SU-DHL-6 (cell line): ENCODE measurements at regions not wholly inside any gene's neighbourhood (a gene's known extent, or its start where the extent isn't known, plus 50 kb on each side); places are given as distances from the start of the nearest gene placed in this dataset.

Source experiments
- H2AFZ ChIP-seq: fragments of 200-600 bp; sonication (generic); 2 replicates; pipeline ENCODE4 v1.6.1; 2014; ENCODE audit warnings: low read depth, mild to moderate bottlenecking, moderate library complexity, mixed read lengths, antibody characterized with exemption, low read length; ENCODE audit not compliant: severe bottlenecking
- H3F3A ChIP-seq: fragments of 200-600 bp; shearing (Covaris generic); 2 replicates; pipeline ENCODE4 v1.6.0; 2016; ENCODE audit warnings: antibody characterized with exemption, mild to moderate bottlenecking; ENCODE audit not compliant: insufficient read depth
- H3K27ac ChIP-seq: fragments of 200-600 bp; sonication (generic); 2 replicates; pipeline ENCODE4 v1.5.1; 2016; ENCODE audit warnings: low read depth, mild to moderate bottlenecking, low read length, moderate library complexity, mixed read lengths
- H3K27me3 ChIP-seq: fragments of 200-600 bp; sonication (generic), shearing (Covaris generic); 2 replicates; pipeline ENCODE4 v1.6.0; 2014; ENCODE audit warnings: mild to moderate bottlenecking, low read length
- H3K36me3 ChIP-seq: fragments of 200-600 bp; sonication (generic); 2 replicates; pipeline ENCODE4 v1.6.1; 2014; ENCODE audit warnings: mild to moderate bottlenecking, low read length, mixed read lengths
- H3K4me2 ChIP-seq: fragments of 300-600, 200-600 bp; shearing (Covaris generic), sonication (generic); 2 replicates; pipeline ENCODE4 v1.6.0; 2014; ENCODE audit warnings: low read length, low read depth, mild to moderate bottlenecking; ENCODE audit not compliant: poor library complexity, severe bottlenecking
- H3K4me3 ChIP-seq: fragments of 200-600 bp; sonication (generic); 2 replicates; pipeline ENCODE4 v1.5.1; 2014; ENCODE audit warnings: antibody characterized with exemption, low read length, mild to moderate bottlenecking, mixed read lengths; ENCODE audit not compliant: insufficient read depth, poor library complexity, severe bottlenecking
- H3K79me2 ChIP-seq: fragments of 200-600 bp; sonication (generic); 2 replicates; pipeline ENCODE4 v1.6.1; 2014; ENCODE audit warnings: mild to moderate bottlenecking, low read length, moderate library complexity; ENCODE audit not compliant: insufficient read depth
- H3K9ac ChIP-seq: fragments of 200-600 bp; sonication (generic); 2 replicates; pipeline ENCODE4 v1.7.0; 2014; ENCODE audit warnings: mild to moderate bottlenecking, low read length
- H3K9me2 ChIP-seq: fragments of 200-600 bp; sonication (generic); replicated peaks from 2 replicates; pipeline ENCODE4 v1.6.1; 2014; ENCODE audit warnings: low read length; ENCODE audit not compliant: insufficient read depth
- H3K9me3 ChIP-seq: fragments of 200-600 bp; sonication (generic); 2 replicates; pipeline ENCODE4 v1.6.1; 2014; ENCODE audit warnings: low read length, mixed read lengths; ENCODE audit not compliant: insufficient read depth
- H4K20me1 ChIP-seq: fragments of 200-600 bp; sonication (generic); 2 replicates; pipeline ENCODE4 v1.6.1; 2014; ENCODE audit warnings: low read depth, mild to moderate bottlenecking, antibody characterized with exemption, low read length, moderate library complexity, mixed read lengths
- EZH2phosphoT487 ChIP-seq: fragments of 200-600 bp; sonication (generic), shearing (Covaris generic); conservative IDR thresholded peaks from 2 replicates; pipeline ENCODE4 v1.6.1; 2018; ENCODE audit warnings: mild to moderate bottlenecking, antibody characterized with exemption, low read length, moderate library complexity, mixed read lengths
- TF ChIP-seq, protein P1 (sequence below): fragments of 200-600 bp; sonication (generic); IDR thresholded peaks from one replicate; pipeline ENCODE4 v1.5.1; 2017; ENCODE audit warnings: antibody characterized with exemption, mild to moderate bottlenecking, low read length, moderate library complexity; ENCODE audit not compliant: insufficient read depth, poor library complexity, severe bottlenecking

DNA sequence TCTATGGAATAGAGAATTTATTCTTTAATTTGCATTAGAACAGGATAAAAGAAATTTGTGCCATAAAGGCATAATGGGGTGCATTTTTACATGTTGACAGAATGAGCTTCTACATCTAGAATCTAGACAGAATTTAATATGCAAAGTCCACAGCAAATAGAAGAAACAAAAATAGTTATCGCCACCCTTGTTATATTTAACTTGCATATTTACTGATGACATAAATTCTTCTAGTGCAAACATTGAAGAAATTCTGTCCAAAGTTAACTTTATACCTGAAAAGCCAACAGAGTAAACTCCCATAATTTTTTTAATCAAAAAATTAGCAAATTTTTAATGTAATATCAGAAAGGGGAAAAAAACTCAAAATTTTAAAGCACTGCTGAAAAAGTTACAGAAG lies 213.7 kb upstream of the ALCAM start:
- TF ChIP-seq, protein P1, sequence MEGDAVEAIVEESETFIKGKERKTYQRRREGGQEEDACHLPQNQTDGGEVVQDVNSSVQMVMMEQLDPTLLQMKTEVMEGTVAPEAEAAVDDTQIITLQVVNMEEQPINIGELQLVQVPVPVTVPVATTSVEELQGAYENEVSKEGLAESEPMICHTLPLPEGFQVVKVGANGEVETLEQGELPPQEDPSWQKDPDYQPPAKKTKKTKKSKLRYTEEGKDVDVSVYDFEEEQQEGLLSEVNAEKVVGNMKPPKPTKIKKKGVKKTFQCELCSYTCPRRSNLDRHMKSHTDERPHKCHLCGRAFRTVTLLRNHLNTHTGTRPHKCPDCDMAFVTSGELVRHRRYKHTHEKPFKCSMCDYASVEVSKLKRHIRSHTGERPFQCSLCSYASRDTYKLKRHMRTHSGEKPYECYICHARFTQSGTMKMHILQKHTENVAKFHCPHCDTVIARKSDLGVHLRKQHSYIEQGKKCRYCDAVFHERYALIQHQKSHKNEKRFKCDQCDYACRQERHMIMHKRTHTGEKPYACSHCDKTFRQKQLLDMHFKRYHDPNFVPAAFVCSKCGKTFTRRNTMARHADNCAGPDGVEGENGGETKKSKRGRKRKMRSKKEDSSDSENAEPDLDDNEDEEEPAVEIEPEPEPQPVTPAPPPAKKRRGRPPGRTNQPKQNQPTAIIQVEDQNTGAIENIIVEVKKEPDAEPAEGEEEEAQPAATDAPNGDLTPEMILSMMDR = no peak
- no peak for TF ChIP-seq EZH2phosphoT487
- Histone ChIP-seq H3K27me3 (no peaks in the 10 kb centered on the region), H3K4me2 (no peak overlapping the region), H2AFZ (no peak overlapping the region), H3K9ac (no peak overlapping the region), H3K36me3 (no peaks in the 10 kb centered on the region), H3F3A (no peaks in the 10 kb centered on the region), H3K4me3 (no peak overlapping the region), H3K27ac (no peak overlapping the region), H4K20me1 (no peaks in the 10 kb centered on the region), H3K79me2 (no peaks in the 10 kb centered on the region), H3K9me3 (no peaks in the 10 kb centered on the region), H3K9me2 (no peaks in the 10 kb centered on the region)

DNA sequence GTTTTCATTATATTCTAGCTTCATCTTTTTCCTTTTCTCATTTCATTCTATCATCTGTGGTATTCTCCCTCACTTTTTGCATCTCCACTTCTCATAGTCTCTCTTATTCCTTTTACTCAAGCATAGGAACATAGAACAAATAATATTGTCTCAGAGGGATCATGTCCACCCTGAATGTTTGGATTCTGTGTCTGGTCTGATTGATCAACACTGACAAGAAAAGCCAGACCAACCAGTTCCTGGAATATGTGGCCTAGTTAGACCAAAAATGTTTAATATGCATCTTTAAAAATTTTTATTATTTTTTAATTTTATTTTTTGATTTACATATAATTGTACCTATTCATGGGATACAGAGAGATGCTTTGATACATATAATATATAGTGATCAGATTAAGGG lies 212.0 kb upstream of the ALCAM start:
- Histone ChIP-seq H4K20me1 (no peaks in the 10 kb centered on the region), H3K79me2 (no peaks in the 10 kb centered on the region), H3K9me2 (no peaks in the 10 kb centered on the region), H2AFZ (no peak overlapping the region), H3K9ac (no peak overlapping the region), H3K36me3 (no peaks in the 10 kb centered on the region), H3F3A (no peaks in the 10 kb centered on the region), H3K27ac (no peak overlapping the region), H3K27me3 (no peaks in the 10 kb centered on the region), H3K9me3 (no peaks in the 10 kb centered on the region), H3K4me2 (no peak overlapping the region), H3K4me3 (no peak overlapping the region)
- TF ChIP-seq, protein P1 = no peak
- no peak for TF ChIP-seq EZH2phosphoT487

- no peaks in the 10 kb centered on the region for H3K9me3 ChIP-seq
- H3K9me2 ChIP-seq = no peaks in the 10 kb centered on the region
- no peak overlapping the region for H3K4me3 ChIP-seq
- H3F3A ChIP-seq = no peaks in the 10 kb centered on the region
- H3K27me3 ChIP-seq = no peaks in the 10 kb centered on the region
- H3K79me2 ChIP-seq = no peaks in the 10 kb centered on the region
- no peak for TF ChIP-seq EZH2phosphoT487
- TF ChIP-seq, protein P1 = no peak
- H3K27ac ChIP-seq = no peak overlapping the region
- no peak overlapping the region for H2AFZ ChIP-seq
- H4K20me1 ChIP-seq = no peaks in the 10 kb centered on the region
- no peak overlapping the region for H3K4me2 ChIP-seq
- H3K9ac ChIP-seq = no peak overlapping the region
- H3K36me3 ChIP-seq = no peaks in the 10 kb centered on the region
Observed at GRCh38 chr3:105157067-105157765, 209.5 kb upstream of the ALCAM start.
